SJSA1 (cell line): ENCODE measurements at regions not wholly inside any gene's neighbourhood (a gene's known extent, or its start where the extent isn't known, plus 50 kb on each side); places are given as distances from the start of the nearest gene placed in this dataset.

ENCODE experiments used
- DNase-seq, 2 experiments: peaks; one replicate each; pipeline ENCODE4 v3.0.0-alpha.2; 2015 to 2020; ENCODE audit warnings: low spot score in 2 of 2, low read depth in 1 of 2
- H3K27ac ChIP-seq: fragments of 250-450 bp; sonication (Bioruptor Pico); 2 replicates; pipeline ENCODE4 v1.5.1; 2020; ENCODE audit warnings: mild to moderate bottlenecking, moderate library complexity
- H3K27me3 ChIP-seq: fragments of 250-450 bp; sonication (Bioruptor Pico); replicated peaks from 2 replicates; pipeline ENCODE4 v1.5.1; 2020; ENCODE audit warnings: mild to moderate bottlenecking, moderate library complexity
- H3K36me3 ChIP-seq: fragments of 250-450 bp; sonication (Bioruptor Pico); 2 replicates; pipeline ENCODE4 v1.5.1; 2020; ENCODE audit warnings: mild to moderate bottlenecking
- H3K4me1 ChIP-seq: fragments of 250-450 bp; sonication (Bioruptor Pico); replicated peaks from 2 replicates; pipeline ENCODE4 v1.6.1; 2021; ENCODE audit warnings: mild to moderate bottlenecking
- H3K4me3 ChIP-seq: fragments of 250-450 bp; sonication (Bioruptor Pico); 2 replicates; pipeline ENCODE4 v1.5.1; 2020; ENCODE audit warnings: mild to moderate bottlenecking
- H3K9me3 ChIP-seq: fragments of 250-450 bp; sonication (Bioruptor Pico); replicated peaks from 2 replicates; pipeline ENCODE4 v1.5.1; 2020; ENCODE audit warnings: mild to moderate bottlenecking

GRCh38 chr12:118925826-118926225, 55.5 kb upstream of the SRRM4 start:
- Histone ChIP-seq H3K4me1 (no peaks in the 10 kb centered on the region), H3K9me3 (no peaks in the 10 kb centered on the region), H3K27me3 (no peaks in the 10 kb centered on the region), H3K4me3 (no peak overlapping the region), H3K36me3 (no peaks in the 10 kb centered on the region), H3K27ac (no peak overlapping the region)
- DNase-seq, result no peak
